ENCODE measurements at regions not wholly inside any gene's neighbourhood (a gene's known extent, or its start where the extent isn't known, plus 50 kb on each side); places are given as distances from the start of the nearest gene placed in this dataset.

GRCh38 chr9:21611891-21612290 lies 129.8 kb upstream of the IFNE start:
- TF ChIP-seq POLR2A (IDR thresholded peaks at IDR 0.05; ENCODE audit: low read length) (no peak), GATA1 (IDR thresholded peaks at IDR 0.05; ENCODE audit: low read depth, low read length) (no peak)

Data from erythroblast (primary cell).